Psoas muscle (tissue), 7 donors: ENCODE measurements at regions not wholly inside any gene's neighbourhood (a gene's known extent, or its start where the extent isn't known, plus 50 kb on each side); places are given as distances from the start of the nearest gene placed in this dataset.
"Not testable (repeated sequence)": the region's sequence is repeated elsewhere in the genome, so short reads cannot be mapped to it uniquely, and the experiment has no call there.

Experiments
- ATAC-seq, 4 donors: fragments of 200-7000 bp; cut with Tn5 transposase; one replicate each; pipeline ENCODE4 v1.9.1; 2020; ENCODE audit warnings: moderate library complexity in 3 of 4, mild to moderate bottlenecking in 2 of 4
- DNase-seq, 2 donors: peaks; one replicate each; pipeline ENCODE4 v3.0.0-alpha.2; 2020
- H3K27ac ChIP-seq: fragments of 200-600 bp; one replicate; pipeline ENCODE4 v1.8.0; 2022
- H3K27me3 ChIP-seq, 3 donors: fragments of 200-600 bp in 1 of 3; one replicate each; pipeline versions ENCODE4 v1.6.1 to v1.8.0; 2013 to 2022; ENCODE audit warnings: low read length in 2 of 3, mild to moderate bottlenecking in 2 of 3, moderate library complexity in 1 of 3; ENCODE audit not compliant: insufficient read depth in 3 of 3
- H3K36me3 ChIP-seq, 2 donors: fragments of 200-600 bp in 1 of 2; one replicate each; pipeline versions ENCODE4 v1.6.1 to v1.8.0; 2013 to 2022; ENCODE audit warnings: low read depth in 1 of 2, mild to moderate bottlenecking in 1 of 2, moderate library complexity in 1 of 2; ENCODE audit not compliant: insufficient read depth in 1 of 2
- H3K4me1 ChIP-seq: fragments of 200-600 bp; one replicate; pipeline ENCODE4 v1.8.0; 2022
- H3K4me3 ChIP-seq: fragments of 200-600 bp; one replicate; pipeline ENCODE4 v1.8.0; 2022; ENCODE audit warnings: mild to moderate bottlenecking
- H3K9me3 ChIP-seq: fragments of 200-600 bp; one replicate; pipeline ENCODE4 v1.8.0; 2022
- WGBS, 3 donors: extraction: QIAGEN DNeasy Blood & Tissue Kit; methylation state at CpG; one replicate each; pipeline versions ENCODE4 v1.1.6 to v1.1.7; 2013; 5-methylcytosine and 5-hydroxymethylcytosine counted together
- intact Hi-C, 2 donors: fragments of 100-400 bp; cut with DNase I; formaldehyde crosslinking; loops; one replicate each; pipeline versions ENCODE4 v1.11.0 to v1.14.2; 2022
- TF ChIP-seq, protein P1 (sequence below): fragments of 200-600 bp; IDR thresholded peaks from one replicate; pipeline ENCODE4 v1.8.0; 2022; ENCODE audit warnings: antibody characterized with exemption
- donor health status: healthy with polysubstance abuse.
- donor health status: DM: no; HTN: no; CAD: no; lungs with moderate emphysema.
- donor health status: Bipolar disorder and iron deficiency.
- donor health status: healthy.
- donor health status: DM: yes; HTN: yes; CAD: no.
- donor health status: DM: no; HTN: no; CAD: no.
- donor health status: DM: yes; HTN: yes; CAD: no.

DNA sequence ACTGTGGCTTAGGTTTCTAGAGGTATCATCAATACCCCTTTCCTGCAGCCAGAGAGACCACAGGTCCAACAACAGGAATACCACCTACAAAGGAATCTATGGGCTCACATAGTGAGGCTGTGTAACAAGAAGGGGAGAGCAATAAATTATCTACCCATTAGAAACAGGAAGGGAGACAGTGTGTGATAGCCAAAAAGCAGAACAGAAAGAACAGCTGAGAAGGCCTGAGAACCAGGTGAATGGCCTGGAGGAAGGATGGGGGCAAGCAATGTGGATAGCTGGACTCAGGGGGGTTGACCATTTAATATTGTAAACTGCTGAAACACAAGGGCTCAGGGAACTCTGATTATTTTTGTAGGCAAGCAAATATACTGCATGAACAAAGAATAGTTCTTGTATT, 628.2 kb downstream of the COL12A1 start:
- Histone ChIP-seq H3K27me3 (no peaks in the 10 kb centered on the region), H3K9me3 (no peaks in the 10 kb centered on the region), H3K4me3 (no peak overlapping the region), H3K27ac (no peak overlapping the region), H3K36me3 (no peaks in the 10 kb centered on the region), H3K4me1 (no peaks in the 10 kb centered on the region)
- TF ChIP-seq, protein P1, sequence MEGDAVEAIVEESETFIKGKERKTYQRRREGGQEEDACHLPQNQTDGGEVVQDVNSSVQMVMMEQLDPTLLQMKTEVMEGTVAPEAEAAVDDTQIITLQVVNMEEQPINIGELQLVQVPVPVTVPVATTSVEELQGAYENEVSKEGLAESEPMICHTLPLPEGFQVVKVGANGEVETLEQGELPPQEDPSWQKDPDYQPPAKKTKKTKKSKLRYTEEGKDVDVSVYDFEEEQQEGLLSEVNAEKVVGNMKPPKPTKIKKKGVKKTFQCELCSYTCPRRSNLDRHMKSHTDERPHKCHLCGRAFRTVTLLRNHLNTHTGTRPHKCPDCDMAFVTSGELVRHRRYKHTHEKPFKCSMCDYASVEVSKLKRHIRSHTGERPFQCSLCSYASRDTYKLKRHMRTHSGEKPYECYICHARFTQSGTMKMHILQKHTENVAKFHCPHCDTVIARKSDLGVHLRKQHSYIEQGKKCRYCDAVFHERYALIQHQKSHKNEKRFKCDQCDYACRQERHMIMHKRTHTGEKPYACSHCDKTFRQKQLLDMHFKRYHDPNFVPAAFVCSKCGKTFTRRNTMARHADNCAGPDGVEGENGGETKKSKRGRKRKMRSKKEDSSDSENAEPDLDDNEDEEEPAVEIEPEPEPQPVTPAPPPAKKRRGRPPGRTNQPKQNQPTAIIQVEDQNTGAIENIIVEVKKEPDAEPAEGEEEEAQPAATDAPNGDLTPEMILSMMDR = no peak
- no peak for DNase-seq
- ATAC-seq = no peak
- intact Hi-C loops = no loop called here

DNA sequence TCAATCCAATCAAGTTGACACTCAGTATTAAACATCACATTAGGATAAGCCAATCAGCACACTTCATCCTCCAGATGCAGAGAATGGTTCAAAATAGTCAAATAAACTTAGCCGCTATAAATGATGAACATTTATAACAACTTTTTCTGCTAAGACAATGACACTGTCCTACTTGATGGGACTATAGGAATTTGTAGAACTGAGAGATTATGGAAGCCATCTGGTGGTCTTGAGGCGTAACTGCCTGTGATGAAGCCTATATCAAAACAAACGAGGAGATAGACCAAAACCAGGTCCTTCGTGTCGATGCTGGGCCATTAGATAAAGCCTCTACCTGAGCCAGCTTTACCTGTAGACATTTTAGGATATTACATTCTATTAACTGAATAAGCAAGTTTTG, 631.1 kb downstream of the COL12A1 start:
- Histone ChIP-seq H3K4me1 (no peaks in the 10 kb centered on the region), H3K36me3 (no peaks in the 10 kb centered on the region), H3K27ac (no peak overlapping the region), H3K9me3 (no peaks in the 10 kb centered on the region), H3K27me3 (no peaks in the 10 kb centered on the region), H3K4me3 (no peak overlapping the region)
- TF ChIP-seq, protein P1 = peak; percentile 13
- 56 to 66% (median 62%) methylated on average over 5 of the region's 5 CpGs for WGBS, 3 donors
- intact Hi-C loops = no loop called here
- DNase-seq = no peak
- ATAC-seq = no peak

DNA sequence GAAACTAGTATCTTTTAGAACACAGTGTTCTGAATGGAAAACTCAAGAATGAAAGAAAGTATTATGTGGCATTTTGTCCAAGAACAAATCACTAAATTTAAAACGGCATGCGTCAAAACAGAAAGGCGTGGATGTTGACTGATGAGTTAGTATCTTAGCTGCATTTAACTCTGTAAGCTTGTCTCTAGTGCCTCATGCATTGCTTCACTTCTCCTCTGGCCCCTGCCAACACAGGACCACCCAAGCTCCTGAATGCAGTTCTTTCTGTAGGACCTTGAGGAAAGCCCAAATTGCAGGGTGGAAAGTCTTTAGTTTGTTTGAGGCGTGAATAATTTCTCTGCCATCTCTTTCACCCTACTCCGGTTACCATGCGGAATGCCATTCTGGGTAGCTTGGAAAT, 632.2 kb downstream of the COL12A1 start:
- Histone ChIP-seq H3K4me3 (no peak overlapping the region), H3K36me3 (no peaks in the 10 kb centered on the region), H3K9me3 (no peaks in the 10 kb centered on the region), H3K4me1 (no peaks in the 10 kb centered on the region), H3K27me3 (no peaks in the 10 kb centered on the region), H3K27ac (no peak overlapping the region)
- intact Hi-C loops = no loop called here
- 57 to 67% (median 65%) methylated on average over 6 of the region's 6 CpGs for WGBS, 3 donors
- DNase-seq (no peak), ATAC-seq (no peak)
- TF ChIP-seq, protein P1 = no peak

DNA sequence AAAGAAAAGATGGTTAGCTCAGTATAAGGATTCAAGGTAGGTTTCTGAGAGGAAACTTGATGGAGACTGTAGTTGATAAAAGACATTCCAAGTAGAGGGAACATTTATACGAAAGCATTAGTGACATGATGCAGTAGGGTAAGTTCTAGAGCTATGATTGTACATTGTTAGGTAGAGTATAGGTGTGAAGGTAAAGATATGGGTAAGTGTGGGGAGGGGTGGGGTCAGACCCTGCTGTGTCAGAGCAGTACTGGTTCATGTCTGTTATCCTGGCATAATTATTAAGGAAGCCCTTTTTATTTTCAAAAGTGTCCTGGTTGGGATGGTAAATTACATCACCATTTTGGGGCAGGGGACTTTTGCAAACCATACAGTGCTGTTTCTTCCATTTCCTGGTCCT, 635.8 kb downstream of the COL12A1 start:
- Histone ChIP-seq H3K27me3 (no peaks in the 10 kb centered on the region), H3K36me3 (no peaks in the 10 kb centered on the region), H3K4me3 (no peak overlapping the region), H3K4me1 (no peaks in the 10 kb centered on the region), H3K9me3 (no peaks in the 10 kb centered on the region), H3K27ac (no peak overlapping the region)
- ATAC-seq (no peak), DNase-seq (no peak)
- TF ChIP-seq, protein P1 = no peak
- WGBS, 3 donors = 78 to 80% (median 79%) methylated on average over 1 of the region's 1 CpG
- intact Hi-C loops = no loop called here

DNA sequence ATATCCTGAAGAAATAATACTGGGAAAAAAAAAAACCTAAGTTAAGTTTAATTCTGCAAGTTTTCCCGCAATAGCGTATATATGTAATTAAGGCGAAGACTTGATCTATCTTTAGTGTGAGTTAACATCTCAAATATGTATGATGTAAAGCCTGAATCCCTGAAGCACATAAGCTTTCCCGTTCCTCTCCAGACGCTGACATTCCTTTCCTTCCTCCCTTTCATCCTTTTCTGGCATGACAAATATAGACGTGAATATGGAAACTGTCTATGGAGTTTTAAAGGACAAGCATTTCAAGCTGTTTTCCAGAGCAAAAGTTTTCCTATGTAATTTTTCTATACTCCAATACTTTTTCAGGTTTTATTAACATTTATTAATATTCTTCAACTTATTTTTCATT, 637.0 kb downstream of the COL12A1 start:
- TF ChIP-seq, protein P1 = no peak
- H3K4me3 ChIP-seq = no peak overlapping the region
- H3K36me3 ChIP-seq = no peaks in the 10 kb centered on the region
- 24 to 34% (median 33%) methylated on average over 6 of the region's 6 CpGs for WGBS, 3 donors
- no peaks in the 10 kb centered on the region for H3K9me3 ChIP-seq
- H3K27ac ChIP-seq = no peak overlapping the region
- DNase-seq (no peak), ATAC-seq (no peak)
- H3K27me3 ChIP-seq = no peaks in the 10 kb centered on the region
- intact Hi-C loops = no loop called here
- H3K4me1 ChIP-seq = no peaks in the 10 kb centered on the region

DNA sequence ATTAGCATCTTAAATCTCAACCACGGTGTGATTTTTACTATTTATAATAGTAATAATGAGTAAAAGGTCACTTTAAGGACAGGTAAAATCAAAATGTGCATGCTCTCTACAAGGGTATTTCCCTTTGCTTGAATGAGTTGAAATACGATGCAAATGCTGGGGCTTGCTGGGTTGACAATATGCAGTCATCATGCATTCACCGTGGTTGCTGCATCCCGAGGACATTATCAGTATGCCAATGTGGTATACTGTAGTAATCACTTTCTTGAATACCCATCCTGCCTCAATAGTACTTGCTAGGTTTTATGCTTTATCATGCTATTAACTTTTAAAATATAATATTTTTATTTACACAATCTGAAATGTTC, 637.9 kb downstream of the COL12A1 start:
- H3K4me3 ChIP-seq, ATAC-seq, DNase-seq, H3K4me1 ChIP-seq, H3K27me3 ChIP-seq, H3K36me3 ChIP-seq, intact Hi-C loops, H3K9me3 ChIP-seq, H3K27ac ChIP-seq: not testable (repeated sequence)
- 88 to 94% (median 88%) methylated on average over 4 of the region's 4 CpGs for WGBS, 3 donors
